ENCODE measurements at regions not wholly inside any gene's neighbourhood (a gene's known extent, or its start where the extent isn't known, plus 50 kb on each side); places are given as distances from the start of the nearest gene placed in this dataset.
A peak's percentile ranks its signal among the peaks of the same experiment; 100 is the strongest.
"Not testable (repeated sequence)": the region's sequence is repeated elsewhere in the genome, so short reads cannot be mapped to it uniquely, and the experiment has no call there.

DNA sequence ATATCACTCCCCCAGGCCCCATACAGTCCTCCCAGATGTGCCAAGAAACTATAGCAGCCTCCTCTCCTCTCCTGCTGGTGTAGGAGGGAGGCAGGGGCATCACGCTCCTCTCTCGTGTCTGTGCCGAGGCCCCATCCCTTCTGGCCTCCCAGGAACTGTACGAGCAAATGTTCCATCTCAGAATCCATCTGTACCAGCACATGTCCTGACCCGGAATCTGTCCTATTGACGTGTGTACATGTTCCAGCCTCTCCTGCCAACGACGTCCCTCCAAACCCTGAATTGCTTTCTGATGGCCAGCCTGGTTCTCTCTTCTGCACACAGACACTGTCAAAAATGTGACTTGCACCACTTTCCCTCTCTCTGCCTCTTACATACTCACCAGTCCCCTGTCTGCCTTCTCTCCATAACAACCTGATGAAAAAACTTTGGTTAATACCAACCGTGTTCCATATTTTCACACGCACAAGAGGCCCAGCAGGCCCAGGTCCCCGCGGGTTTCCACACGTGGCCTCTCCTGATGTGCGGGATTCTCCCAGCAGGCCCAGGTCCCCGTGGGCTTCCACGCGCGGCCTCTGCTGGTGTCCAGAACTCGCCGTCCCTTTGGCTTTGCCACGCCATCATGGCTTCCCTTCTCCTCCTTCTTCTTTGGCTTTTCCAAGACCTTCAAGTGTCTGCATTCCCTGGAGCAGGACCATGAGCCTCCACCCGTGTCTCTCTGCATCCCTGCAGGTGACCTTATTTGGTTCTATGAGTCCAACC lies 125.2 kb upstream of the THBS2 start:
- no peak for DNase-seq

GRCh38 chr6:169376458-169376857 lies 122.8 kb upstream of the THBS2 start:
- no peak for DNase-seq

DNA sequence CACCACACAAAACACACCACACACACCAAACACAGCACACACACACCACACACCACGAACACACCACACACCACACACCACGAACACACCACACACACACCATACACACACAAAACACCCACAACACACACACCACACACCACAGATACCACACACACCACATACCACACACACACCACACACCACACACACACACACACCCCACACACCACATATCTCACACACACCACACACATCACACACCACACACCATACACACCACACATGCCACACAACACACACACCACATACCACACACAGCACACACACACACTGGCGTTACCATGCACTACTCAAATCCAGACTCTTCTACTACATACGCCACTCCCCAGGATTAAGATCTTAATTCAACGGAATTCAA lies 118.9 kb upstream of the THBS2 start:
- DNase-seq: no peak

GRCh38 chr6:169371344-169372127 lies 117.9 kb upstream of the THBS2 start:
- DNase-seq: peak; percentile 56

GRCh38 chr6:169370666-169371343 lies 117.2 kb upstream of the THBS2 start:
- no peak for DNase-seq

DNA sequence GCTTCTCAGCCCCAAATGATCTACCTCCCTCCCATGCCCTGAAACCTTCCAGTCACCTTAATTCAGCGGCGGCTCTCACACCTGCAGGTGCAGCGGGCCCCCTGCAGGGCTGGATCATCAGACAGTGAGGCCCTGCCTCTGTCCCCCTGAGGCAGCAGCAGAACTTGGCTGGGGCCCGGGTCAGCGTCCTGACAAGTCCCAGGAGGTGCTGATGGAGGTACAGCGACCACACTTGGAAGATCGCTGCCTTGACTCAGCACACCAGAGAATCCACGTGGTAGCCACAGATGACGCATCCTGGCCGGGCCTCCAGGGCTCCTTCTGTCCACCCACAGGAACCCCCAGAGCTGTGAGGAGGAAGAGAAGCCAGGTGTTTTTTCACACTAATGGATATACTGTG lies 116.4 kb upstream of the THBS2 start:
- DNase-seq: no peak

GRCh38 chr6:169368200-169368599 lies 114.6 kb upstream of the THBS2 start:
- no peak for DNase-seq

DNA sequence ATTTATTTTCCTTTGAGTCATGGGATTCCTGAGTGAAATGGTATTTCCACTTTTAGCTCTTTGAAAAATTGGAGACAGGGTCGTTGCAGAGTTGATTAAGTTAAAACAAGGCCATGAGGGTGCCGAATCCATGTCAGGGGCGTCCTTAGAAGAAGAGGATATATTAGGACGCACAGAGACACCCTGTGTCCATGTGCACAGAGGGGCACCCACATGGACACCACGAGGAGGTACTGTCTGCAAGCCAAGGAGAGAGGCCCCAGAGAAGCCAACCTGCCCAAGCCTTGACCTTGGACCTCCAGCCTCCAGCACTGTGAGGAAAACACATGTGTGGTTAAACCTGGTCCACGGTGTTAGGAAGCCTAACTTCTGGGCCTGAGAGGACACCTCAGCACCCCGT lies 113.9 kb upstream of the THBS2 start:
- DNase-seq: no peak

DNA sequence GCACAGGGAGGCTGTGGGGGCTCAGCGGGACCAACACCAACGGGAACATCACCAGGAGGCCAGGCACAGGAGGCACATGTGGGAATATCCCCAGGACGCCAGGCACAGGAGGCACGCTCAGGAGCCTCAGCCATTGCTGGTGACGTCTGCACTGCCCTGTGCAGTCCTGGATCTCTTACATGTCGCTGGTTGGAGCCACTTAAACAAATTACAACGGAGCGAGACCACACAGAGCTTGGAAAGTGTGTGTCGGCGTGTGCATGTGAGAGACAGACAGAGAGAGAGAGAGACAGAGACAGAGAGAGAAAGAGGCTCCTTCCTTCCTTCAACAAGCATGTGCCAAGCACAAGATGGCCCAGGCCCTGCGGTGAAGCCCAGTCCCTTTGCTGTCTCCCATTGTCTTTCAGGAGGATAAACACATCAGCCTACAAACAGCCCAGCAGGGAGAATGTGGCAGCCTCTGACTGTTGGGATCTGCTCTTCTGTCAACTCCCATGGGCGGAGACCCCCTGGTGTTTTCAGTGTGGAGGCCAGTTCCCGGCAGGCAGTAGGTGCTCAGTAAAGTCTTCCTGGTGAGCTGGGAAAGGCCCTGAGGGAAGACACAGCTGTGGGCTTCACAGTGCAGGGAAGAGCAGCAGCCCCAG lies 112.7 kb upstream of the THBS2 start:
- DNase-seq: no peak

DNA sequence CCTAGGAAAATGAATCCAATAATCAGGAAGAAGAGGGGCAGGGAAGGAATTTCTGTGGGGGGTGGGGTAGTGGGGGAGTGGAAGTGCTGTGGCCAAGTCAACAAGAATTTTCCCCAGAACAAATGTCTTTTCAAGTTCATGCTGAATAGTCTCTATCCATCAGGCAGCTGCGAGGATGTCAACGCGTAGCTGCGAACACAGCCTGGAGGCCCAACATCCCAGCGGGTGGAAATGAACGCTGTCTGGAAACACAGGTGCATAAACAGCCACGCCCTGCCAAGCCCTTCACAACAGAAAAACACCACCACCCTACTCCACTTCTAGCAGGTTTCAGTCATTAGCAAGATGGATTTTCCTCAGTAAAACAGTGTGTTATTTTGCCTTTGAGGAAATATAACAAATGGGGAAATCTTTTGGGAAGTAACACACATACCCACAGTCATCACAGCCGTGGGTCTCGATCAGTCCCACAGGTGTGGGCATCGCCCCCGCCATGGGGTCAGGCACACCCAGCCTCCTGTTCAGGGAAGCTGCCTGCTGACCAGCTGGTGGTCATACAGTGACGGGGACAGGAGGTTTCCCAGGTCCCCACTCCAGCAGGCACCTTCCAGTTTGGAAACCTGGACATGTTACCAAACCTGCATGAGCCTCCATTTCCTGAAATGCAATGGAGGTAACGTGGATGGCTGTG lies 112.1 kb upstream of the THBS2 start:
- DNase-seq: no peak

- no peak for DNase-seq
Observed at GRCh38 chr6:169363590-169363989, 109.9 kb upstream of the THBS2 start.

- DNase-seq: no peak
Observed at GRCh38 chr6:169362501-169363121, 109.0 kb upstream of the THBS2 start.

DNA sequence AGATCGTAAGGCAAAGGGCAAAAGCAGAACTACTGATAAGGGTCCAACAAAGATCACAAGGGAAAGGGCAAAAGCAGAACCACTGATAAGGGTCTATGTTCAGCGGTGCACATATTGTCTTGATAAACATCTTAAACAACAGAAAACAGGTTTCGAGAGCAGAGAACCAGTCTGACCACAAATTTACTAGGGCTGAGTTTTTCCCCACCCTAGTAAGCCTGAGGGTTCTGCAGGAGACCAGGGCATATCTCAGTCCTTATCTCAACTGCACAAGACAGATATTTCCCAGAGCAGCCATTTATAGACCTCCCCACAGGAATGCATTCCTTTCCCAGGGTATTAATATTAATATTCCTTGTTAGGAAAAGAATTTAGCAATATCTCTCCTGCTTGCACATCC lies 101.4 kb upstream of the THBS2 start:
- not testable (repeated sequence) for DNase-seq

GRCh38 chr6:169345146-169345545 lies 91.5 kb upstream of the THBS2 start:
- DNase-seq: peak; percentile 74

- DNase-seq: peak; percentile 63
Observed at GRCh38 chr6:169344750-169345065, 91.1 kb upstream of the THBS2 start.

GRCh38 chr6:169343886-169344749 lies 90.5 kb upstream of the THBS2 start:
- DNase-seq: no peak

GRCh38 chr6:169342710-169343109 lies 89.1 kb upstream of the THBS2 start:
- DNase-seq: no peak

- no peak for DNase-seq
Observed at GRCh38 chr6:169341706-169342105, 88.1 kb upstream of the THBS2 start.

- DNase-seq: no peak
Observed at GRCh38 chr6:169341065-169341464, 87.4 kb upstream of the THBS2 start.

DNA sequence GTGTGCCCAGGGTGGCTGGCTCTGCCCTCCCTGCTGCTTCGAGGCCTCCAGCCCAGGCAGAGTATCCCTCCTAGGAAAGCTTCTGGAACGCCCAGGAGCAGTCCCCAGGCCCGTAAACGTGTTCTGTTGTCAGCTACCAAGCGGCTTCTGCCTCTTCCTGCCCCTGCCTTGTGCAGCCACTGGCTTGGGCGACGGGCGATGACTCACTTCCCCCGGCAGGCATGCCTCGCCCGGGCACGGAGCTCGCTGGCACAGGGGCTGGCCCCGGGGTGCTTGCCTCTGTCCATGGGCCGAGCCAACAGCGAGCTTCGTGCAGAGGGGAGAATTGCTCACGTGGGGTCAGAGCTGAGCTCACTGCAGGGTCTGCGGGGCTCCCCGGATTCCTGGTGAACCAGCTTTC lies 86.7 kb upstream of the THBS2 start:
- no peak for DNase-seq

DNA sequence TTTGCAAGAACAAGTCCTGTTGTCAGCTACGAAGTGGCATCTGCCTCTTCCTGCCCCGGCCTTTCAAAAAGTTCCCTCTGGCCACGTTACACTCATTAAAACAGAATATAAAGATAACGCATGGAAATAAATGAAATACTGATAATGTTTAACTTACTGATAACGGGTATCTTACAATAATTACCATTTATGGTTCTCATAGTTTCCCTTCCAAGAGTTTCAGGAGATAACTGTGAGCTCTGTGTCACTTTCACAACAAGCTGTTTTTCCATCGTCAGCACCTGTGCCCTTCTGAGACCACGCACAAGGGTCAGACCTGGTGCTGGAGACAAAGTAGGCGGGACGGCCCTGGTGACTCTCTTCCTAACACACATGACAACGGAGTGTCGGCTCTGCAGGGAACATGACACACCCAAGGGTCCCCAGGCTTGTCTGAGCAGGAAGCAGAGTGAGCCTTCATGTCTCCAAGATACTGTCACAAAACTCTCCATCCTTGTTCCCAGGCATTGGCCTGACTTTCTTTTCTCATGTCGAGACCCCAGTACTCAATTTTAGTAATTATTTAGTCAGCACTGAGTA lies 86.2 kb upstream of the THBS2 start:
- DNase-seq: no peak

Measured in femur (tissue), 1 donor.